BJ (cell line): ENCODE measurements at regions not wholly inside any gene's neighbourhood (a gene's known extent, or its start where the extent isn't known, plus 50 kb on each side); places are given as distances from the start of the nearest gene placed in this dataset.
"Not testable (repeated sequence)": the region's sequence is repeated elsewhere in the genome, so short reads cannot be mapped to it uniquely, and the experiment has no call there.

ENCODE experiments used
- CTCF ChIA-PET: fragments of 350-600 bp; formaldehyde crosslinking; extraction: SDS; loops from one replicate; lab custom pipeline; 2021; ENCODE audit warnings: antibody characterized with exemption, inconsistent platforms; lab: Yijun Ruan, JAX
- POLR2A ChIA-PET: fragments of 300-600 bp; sonication (Branson Sonifier 250); formaldehyde crosslinking; extraction: SDS; loops from one replicate; lab custom pipeline; 2021; ENCODE audit warnings: antibody characterized with exemption; lab: Charles Lee
- DNase-seq: peaks from one replicate; pipeline ENCODE4 v3.0.0-alpha.2; 2011; ENCODE audit warnings: low read depth
- H3K27me3 ChIP-seq: 2 replicates; pipeline ENCODE4 v1.6.0; 2011; ENCODE audit warnings: low read length; ENCODE audit not compliant: control insufficient read depth, insufficient read depth
- H3K36me3 ChIP-seq: 2 replicates; pipeline ENCODE4 v1.5.1; 2011; ENCODE audit warnings: low read length; ENCODE audit not compliant: control insufficient read depth, insufficient read depth
- H3K4me3 ChIP-seq: 2 replicates; pipeline ENCODE4 v1.5.1; 2011; ENCODE audit warnings: low read depth, mild to moderate bottlenecking, control low read depth, low read length
- TF ChIP-seq, protein P1 (sequence below): IDR thresholded peaks from 2 replicates; pipeline ENCODE4 v1.5.1; 2011; ENCODE audit warnings: low read depth, mild to moderate bottlenecking, control low read depth, inconsistent platforms, low read length, moderate library complexity; ENCODE audit not compliant: insufficient read depth

DNA sequence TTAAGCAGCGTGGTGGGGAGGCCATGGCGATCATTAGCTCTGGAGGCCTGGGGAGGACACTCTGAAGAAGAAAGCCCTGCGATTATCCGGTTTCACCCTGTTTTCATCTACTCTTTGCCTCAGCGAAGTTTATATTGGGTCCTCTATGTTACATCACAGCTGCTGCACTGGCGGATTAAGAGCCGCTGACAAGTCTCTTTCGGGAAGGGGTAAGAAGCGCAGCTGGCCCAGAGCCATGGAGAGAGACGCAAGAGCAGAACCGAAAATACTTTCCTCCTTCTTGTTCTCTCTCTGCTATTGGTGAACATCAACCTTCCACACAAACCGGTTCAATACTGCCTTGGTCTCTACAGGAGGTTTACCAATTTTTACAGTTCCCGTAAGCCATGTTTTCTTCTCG, 291.5 kb downstream of the FAM72C start:
- POLR2A ChIA-PET: no interaction called here
- CTCF ChIA-PET: no interaction called here
- TF ChIP-seq, protein P1, sequence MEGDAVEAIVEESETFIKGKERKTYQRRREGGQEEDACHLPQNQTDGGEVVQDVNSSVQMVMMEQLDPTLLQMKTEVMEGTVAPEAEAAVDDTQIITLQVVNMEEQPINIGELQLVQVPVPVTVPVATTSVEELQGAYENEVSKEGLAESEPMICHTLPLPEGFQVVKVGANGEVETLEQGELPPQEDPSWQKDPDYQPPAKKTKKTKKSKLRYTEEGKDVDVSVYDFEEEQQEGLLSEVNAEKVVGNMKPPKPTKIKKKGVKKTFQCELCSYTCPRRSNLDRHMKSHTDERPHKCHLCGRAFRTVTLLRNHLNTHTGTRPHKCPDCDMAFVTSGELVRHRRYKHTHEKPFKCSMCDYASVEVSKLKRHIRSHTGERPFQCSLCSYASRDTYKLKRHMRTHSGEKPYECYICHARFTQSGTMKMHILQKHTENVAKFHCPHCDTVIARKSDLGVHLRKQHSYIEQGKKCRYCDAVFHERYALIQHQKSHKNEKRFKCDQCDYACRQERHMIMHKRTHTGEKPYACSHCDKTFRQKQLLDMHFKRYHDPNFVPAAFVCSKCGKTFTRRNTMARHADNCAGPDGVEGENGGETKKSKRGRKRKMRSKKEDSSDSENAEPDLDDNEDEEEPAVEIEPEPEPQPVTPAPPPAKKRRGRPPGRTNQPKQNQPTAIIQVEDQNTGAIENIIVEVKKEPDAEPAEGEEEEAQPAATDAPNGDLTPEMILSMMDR: no peak
- DNase-seq: no peak
- H3K27me3 ChIP-seq: no peaks in the 10 kb centered on the region
- H3K4me3 ChIP-seq: no peak overlapping the region
- H3K36me3 ChIP-seq: no peaks in the 10 kb centered on the region

DNA sequence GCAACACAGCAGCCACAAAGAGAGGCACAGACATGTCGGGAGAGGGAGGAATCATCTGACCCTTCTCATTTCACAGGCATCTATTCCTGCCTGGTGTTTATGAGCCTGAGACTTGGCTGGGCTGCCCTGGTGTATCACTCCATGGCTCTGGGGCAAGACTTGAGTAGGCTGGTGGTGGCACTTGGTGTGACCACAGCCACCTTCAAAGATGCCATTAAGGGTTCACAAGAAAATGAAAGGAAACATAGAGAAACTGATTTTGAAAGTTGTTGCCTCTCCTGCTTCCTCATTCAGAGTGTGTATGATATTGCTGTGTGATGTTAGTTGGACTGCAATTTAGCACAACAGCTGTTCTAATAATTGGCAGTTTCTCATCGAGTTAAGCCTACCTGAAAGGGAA, 298.8 kb downstream of the FAM72C start:
- Histone ChIP-seq H3K4me3 (no peak overlapping the region), H3K27me3 (no peaks in the 10 kb centered on the region), H3K36me3 (no peaks in the 10 kb centered on the region)
- DNase-seq: no peak
- POLR2A ChIA-PET: no interaction called here
- TF ChIP-seq, protein P1: no peak
- CTCF ChIA-PET: no interaction called here

DNA sequence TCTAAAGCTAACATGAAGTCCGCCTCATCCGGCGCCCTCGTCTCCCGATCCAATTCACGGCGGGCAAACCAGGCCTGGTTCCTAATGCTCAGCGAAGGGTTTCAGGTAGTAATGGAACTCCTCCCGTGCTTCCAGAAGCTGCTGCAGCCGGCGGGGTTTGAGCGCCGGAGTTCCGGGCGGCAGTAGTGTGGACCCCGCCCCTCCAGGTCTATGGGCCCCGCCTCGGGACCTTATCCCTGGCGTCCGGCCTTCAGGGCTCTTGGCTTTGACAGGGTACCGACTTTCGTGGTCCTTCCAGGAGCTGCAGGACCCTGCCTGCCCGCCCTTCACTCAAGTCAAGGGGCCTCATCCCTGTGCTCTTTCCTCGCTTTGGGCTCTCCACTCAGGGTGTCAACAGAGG, 304.1 kb downstream of the FAM72C start:
- ChIA-PET CTCF (no interaction called here), POLR2A (no interaction called here)
- no peaks in the 10 kb centered on the region; the same call in 1 of the 2 replicates for H3K27me3 ChIP-seq
- DNase-seq: no peak
- no peak overlapping the region for H3K4me3 ChIP-seq
- H3K36me3 ChIP-seq: no peaks in the 10 kb centered on the region
- TF ChIP-seq, protein P1: no peak

DNA sequence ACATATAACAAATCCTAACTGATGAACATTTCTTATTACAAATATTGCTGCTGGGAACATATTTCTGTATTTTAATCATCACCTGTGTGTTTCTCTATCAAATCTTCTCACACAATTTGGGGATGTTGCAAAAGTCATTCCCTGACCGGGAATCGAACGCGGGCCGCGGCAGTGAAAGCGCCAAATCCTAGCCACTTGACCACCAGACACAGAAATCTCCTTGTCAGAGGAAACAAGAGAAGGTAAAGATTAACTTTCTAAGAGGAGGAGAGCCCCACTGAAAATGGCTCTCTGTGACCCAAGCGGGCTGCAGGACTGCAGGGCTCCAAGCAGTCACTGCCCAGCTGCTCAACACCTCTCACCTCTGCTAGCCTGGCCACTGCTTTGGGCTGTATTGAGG, 304.9 kb downstream of the FAM72C start:
- CTCF ChIA-PET: no interaction called here
- TF ChIP-seq, protein P1: no peak

DNA sequence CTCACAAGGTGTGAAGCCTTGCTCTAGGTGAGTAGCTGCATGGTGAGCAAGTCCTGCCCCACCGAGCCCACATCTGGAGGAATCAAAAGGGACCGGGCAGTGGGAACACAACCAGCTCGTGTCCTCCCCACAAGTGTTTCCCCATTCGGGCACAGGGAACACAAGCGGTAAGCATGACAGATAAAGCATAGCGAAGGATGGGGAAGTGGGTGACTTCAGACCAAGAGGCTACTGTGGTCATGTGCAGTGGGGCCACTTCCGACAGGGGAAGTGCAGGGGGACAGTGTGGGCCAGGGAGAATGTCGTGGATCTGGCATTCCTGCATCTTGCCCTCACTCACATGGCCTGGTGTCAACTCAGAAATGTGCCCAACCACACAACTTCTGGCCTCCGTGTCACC, 306.2 kb downstream of the FAM72C start:
- POLR2A ChIA-PET: no interaction called here
- DNase-seq: no peak
- TF ChIP-seq, protein P1: no peak
- CTCF ChIA-PET: no interaction called here
- Histone ChIP-seq H3K27me3 (peaks cover 11% of the 10 kb centered on the region), H3K36me3 (no peaks in the 10 kb centered on the region), H3K4me3 (no peak overlapping the region)

More for the DNA sequence above, 304.9 kb downstream of the FAM72C start:
- H3K4me3 ChIP-seq: no peak overlapping the region
- H3K36me3 ChIP-seq: no peaks in the 10 kb centered on the region
- H3K27me3 ChIP-seq: no peaks in the 10 kb centered on the region; the same call in 1 of the 2 replicates
- POLR2A ChIA-PET: no interaction called here
- no peak for DNase-seq

DNA sequence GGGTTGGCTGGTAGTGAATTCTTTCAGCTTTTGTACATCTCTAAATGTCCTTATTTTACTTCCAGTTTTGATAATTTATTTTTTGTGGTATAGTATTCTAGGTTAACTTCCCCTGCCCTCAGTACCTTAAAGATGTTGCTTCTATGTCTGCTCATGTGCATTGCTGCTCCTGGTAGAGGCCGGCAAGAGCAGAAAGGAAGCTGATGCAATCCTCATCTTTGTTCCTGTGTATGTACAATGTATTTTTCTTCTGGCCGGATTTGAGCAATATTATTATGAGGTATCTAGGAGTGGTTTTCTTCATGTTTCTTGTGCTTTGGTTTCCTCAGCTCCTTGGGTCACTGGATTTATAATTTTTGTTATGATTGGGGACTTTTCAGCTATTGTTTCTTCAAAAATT, 308.7 kb downstream of the FAM72C start:
- DNase-seq, POLR2A ChIA-PET, CTCF ChIA-PET, H3K36me3 ChIP-seq, H3K4me3 ChIP-seq: not testable (repeated sequence)
- peaks cover 14% of the 10 kb centered on the region for H3K27me3 ChIP-seq
